K562 (cell line): ENCODE measurements at regions not wholly inside any gene's neighbourhood (a gene's known extent, or its start where the extent isn't known, plus 50 kb on each side); places are given as distances from the start of the nearest gene placed in this dataset.

Experiments used
- BRCA1 ChIP-seq, 2 experiments: fragments of 450-650 bp in 1 of 2; sonication (generic) in 1 of 2; formaldehyde crosslinking in 1 of 2; IDR thresholded peaks; 2 replicates each; pipeline versions ENCODE4 v1.5.0 to v1.6.1; 2017 to 2020; ENCODE audit warnings: mild to moderate bottlenecking in 1 of 2, missing genetic modification reagents in 1 of 2
- CTCF ChIP-seq, 3 experiments: IDR thresholded peaks in 2 of 3; conservative IDR thresholded peaks in 1 of 3; 2 replicates each; pipeline ENCODE4 v1.5.1; 2011 to 2012; ENCODE audit warnings: low read length in 3 of 3, mild to moderate bottlenecking in 3 of 3, control low read depth in 2 of 3, improper control_type of control experiment in 1 of 3, inconsistent platforms in 1 of 3, low read depth in 1 of 3, mixed read lengths in 1 of 3, moderate library complexity in 1 of 3; ENCODE audit not compliant: insufficient read depth in 2 of 3
- FOSL1 ChIP-seq: fragments of 200-800 bp; sonication (Bioruptor generic); conservative IDR thresholded peaks from 2 replicates; pipeline ENCODE4 v1.6.1; 2016; ENCODE audit warnings: missing genetic modification characterization, missing compliant biosample characterization
- FOXP1 ChIP-seq: sonication (generic); formaldehyde crosslinking; IDR thresholded peaks from 2 replicates; pipeline ENCODE4 v1.8.0; 2022; ENCODE audit warnings: mild to moderate bottlenecking, missing genetic modification reagents
- MBD2 ChIP-seq: sonication (generic); IDR thresholded peaks from 2 replicates; pipeline ENCODE4 v1.6.1; 2016; ENCODE audit warnings: low read depth, borderline replicate concordance
- PKNOX1 ChIP-seq: fragments of 450-650 bp; IDR thresholded peaks from 2 replicates; pipeline ENCODE4 v1.6.1; 2016
- ZNF449 ChIP-seq: fragments of 250-450 bp; sonication (Bioruptor Pico); IDR thresholded peaks from 2 replicates; pipeline ENCODE4 v1.8.0; 2022; ENCODE audit warnings: moderate library complexity, mild to moderate bottlenecking, inconsistent platforms
- TF ChIP-seq, protein P1 (sequence below): sonication (generic); formaldehyde crosslinking; IDR thresholded peaks from 2 replicates; pipeline ENCODE4 v1.8.1; 2022; ENCODE audit warnings: missing genetic modification reagents
- TF ChIP-seq, protein P2 (sequence below): IDR thresholded peaks from 2 replicates; pipeline ENCODE4 v1.6.1; 2012; ENCODE audit warnings: low read depth, low read length, improper control_type of control experiment, borderline replicate concordance
- TF ChIP-seq, protein P3 (sequence below): sonication (generic); formaldehyde crosslinking; IDR thresholded peaks from 2 replicates; pipeline ENCODE4 v1.5.0; 2020; ENCODE audit warnings: missing genetic modification reagents

DNA sequence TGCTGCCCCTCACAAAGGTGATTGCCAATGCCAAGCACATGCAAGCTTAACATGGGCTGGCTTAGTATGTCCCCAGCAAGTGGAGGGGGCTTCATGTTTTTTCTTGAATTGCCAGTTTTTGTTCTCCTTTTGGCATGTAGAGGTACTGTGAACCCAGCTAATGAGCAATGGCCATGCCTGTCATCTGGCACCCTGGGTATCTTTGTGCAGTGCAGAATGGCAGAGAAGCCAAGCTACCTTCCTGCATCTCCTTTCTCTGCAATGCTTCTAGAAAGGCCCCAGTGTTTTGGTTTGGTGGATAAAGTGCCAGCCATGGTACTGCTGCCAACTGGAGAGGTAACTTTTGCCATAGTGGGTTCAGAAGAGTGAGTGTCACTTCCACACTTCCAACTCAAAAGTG, 576.9 kb downstream of the CMPK2 start:
- no peak for TF ChIP-seq CTCF (IDR thresholded peaks at IDR 0.05 in 2 of 3, conservative IDR thresholded peaks at IDR 0.05 in 1 of 3; ENCODE audit: insufficient read depth in 2 of 3, low read depth in 1 of 3, low read length in 3 of 3)
- TF ChIP-seq, protein P1, sequence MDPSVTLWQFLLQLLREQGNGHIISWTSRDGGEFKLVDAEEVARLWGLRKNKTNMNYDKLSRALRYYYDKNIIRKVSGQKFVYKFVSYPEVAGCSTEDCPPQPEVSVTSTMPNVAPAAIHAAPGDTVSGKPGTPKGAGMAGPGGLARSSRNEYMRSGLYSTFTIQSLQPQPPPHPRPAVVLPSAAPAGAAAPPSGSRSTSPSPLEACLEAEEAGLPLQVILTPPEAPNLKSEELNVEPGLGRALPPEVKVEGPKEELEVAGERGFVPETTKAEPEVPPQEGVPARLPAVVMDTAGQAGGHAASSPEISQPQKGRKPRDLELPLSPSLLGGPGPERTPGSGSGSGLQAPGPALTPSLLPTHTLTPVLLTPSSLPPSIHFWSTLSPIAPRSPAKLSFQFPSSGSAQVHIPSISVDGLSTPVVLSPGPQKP (CRISPR knock-in tag): no peak
- no peak for TF ChIP-seq PKNOX1
- TF ChIP-seq, protein P2, sequence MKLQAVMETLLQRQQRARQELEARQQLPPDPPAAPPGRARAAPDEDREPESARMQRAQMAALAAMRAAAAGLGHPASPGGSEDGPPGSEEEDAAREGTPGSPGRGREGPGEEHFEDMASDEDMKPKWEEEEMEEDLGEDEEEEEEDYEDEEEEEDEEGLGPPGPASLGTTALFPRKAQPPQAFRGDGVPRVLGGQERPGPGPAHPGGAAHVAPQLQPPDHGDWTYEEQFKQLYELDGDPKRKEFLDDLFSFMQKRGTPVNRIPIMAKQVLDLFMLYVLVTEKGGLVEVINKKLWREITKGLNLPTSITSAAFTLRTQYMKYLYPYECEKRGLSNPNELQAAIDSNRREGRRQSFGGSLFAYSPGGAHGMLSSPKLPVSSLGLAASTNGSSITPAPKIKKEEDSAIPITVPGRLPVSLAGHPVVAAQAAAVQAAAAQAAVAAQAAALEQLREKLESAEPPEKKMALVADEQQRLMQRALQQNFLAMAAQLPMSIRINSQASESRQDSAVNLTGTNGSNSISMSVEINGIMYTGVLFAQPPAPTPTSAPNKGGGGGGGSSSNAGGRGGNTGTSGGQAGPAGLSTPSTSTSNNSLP: no peak
- no peak for TF ChIP-seq MBD2
- TF ChIP-seq, protein P3, sequence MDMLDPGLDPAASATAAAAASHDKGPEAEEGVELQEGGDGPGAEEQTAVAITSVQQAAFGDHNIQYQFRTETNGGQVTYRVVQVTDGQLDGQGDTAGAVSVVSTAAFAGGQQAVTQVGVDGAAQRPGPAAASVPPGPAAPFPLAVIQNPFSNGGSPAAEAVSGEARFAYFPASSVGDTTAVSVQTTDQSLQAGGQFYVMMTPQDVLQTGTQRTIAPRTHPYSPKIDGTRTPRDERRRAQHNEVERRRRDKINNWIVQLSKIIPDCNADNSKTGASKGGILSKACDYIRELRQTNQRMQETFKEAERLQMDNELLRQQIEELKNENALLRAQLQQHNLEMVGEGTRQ (CRISPR knock-in tag): no peak
- TF ChIP-seq FOXP1 (CRISPR knock-in tag): no peak
- TF ChIP-seq BRCA1 (IDR thresholded peaks at IDR 0.05): no peak
- TF ChIP-seq BRCA1 (CRISPR knock-in tag; IDR thresholded peaks at IDR 0.05): no peak
- TF ChIP-seq ZNF449: no peak
- no peak for TF ChIP-seq FOSL1
